ENCODE measurements at regions not wholly inside any gene's neighbourhood (a gene's known extent, or its start where the extent isn't known, plus 50 kb on each side); places are given as distances from the start of the nearest gene placed in this dataset.

GRCh38 chr14:58817846-58818245, 180.1 kb downstream of the DACT1 start:
- H3K4me1 ChIP-seq (ENCODE audit: control insufficient read depth in 2 of 3, insufficient read depth in 2 of 3, low read depth in 1 of 3, low read length in 3 of 3), result no peaks in the 10 kb centered on the region
- no peak for FAIRE-seq
- TF ChIP-seq CTCF (IDR thresholded peaks at IDR 0.05; ENCODE audit: borderline replicate concordance, extremely low read depth, insufficient read depth), result no peak
- H3K4me3 ChIP-seq (ENCODE audit: low read length in 3 of 3), result no peak overlapping the region
- no peaks in the 10 kb centered on the region for H3K9me3 ChIP-seq (ENCODE audit: control insufficient read depth in 2 of 3, insufficient read depth in 1 of 3, low read length in 3 of 3)
- H3K27me3 ChIP-seq (ENCODE audit: control insufficient read depth, insufficient read depth, low read length), result no peaks in the 10 kb centered on the region
- intact Hi-C loops (cut with DNase I), result no loop called here
- no peak for DNase-seq
- no peak overlapping the region for H3K9ac ChIP-seq (ENCODE audit: low read length in 3 of 3)
- no peaks in the 10 kb centered on the region for H3K36me3 ChIP-seq (ENCODE audit: control insufficient read depth in 2 of 3, insufficient read depth in 3 of 3, low read length in 3 of 3)
- no peak overlapping the region for H3K27ac ChIP-seq (ENCODE audit: low read depth in 2 of 2, low read length in 2 of 2)

- H3K27me3 ChIP-seq (ENCODE audit: control insufficient read depth, insufficient read depth, low read length), result no peaks in the 10 kb centered on the region
- no peaks in the 10 kb centered on the region for H3K36me3 ChIP-seq (ENCODE audit: control insufficient read depth in 2 of 3, insufficient read depth in 3 of 3, low read length in 3 of 3)
- no peaks in the 10 kb centered on the region for H3K9me3 ChIP-seq (ENCODE audit: control insufficient read depth in 2 of 3, insufficient read depth in 1 of 3, low read length in 3 of 3)
- FAIRE-seq (no peak), DNase-seq (no peak)
- intact Hi-C loops (cut with DNase I), result no loop called here
- no peak overlapping the region for H3K27ac ChIP-seq (ENCODE audit: low read depth in 2 of 2, low read length in 2 of 2)
- H3K4me1 ChIP-seq (ENCODE audit: control insufficient read depth in 2 of 3, insufficient read depth in 2 of 3, low read depth in 1 of 3, low read length in 3 of 3), result no peaks in the 10 kb centered on the region
- no peak overlapping the region for H3K9ac ChIP-seq (ENCODE audit: low read length in 3 of 3)
- TF ChIP-seq CTCF (IDR thresholded peaks at IDR 0.05; ENCODE audit: borderline replicate concordance, extremely low read depth, insufficient read depth), result no peak
- H3K4me3 ChIP-seq (ENCODE audit: low read length in 3 of 3), result no peak overlapping the region
Measured at GRCh38 chr14:58820032-58820431, 182.3 kb downstream of the DACT1 start.

- no peak overlapping the region for H3K4me3 ChIP-seq (ENCODE audit: low read length in 3 of 3)
- H3K36me3 ChIP-seq (ENCODE audit: control insufficient read depth in 2 of 3, insufficient read depth in 3 of 3, low read length in 3 of 3), result no peaks in the 10 kb centered on the region
- TF ChIP-seq CTCF (IDR thresholded peaks at IDR 0.05; ENCODE audit: borderline replicate concordance, extremely low read depth, insufficient read depth), result no peak
- no peaks in the 10 kb centered on the region for H3K9me3 ChIP-seq (ENCODE audit: control insufficient read depth in 2 of 3, insufficient read depth in 1 of 3, low read length in 3 of 3)
- intact Hi-C loops (cut with DNase I), result no loop called here
- H3K4me1 ChIP-seq (ENCODE audit: control insufficient read depth in 2 of 3, insufficient read depth in 2 of 3, low read depth in 1 of 3, low read length in 3 of 3), result no peaks in the 10 kb centered on the region
- no peak overlapping the region for H3K9ac ChIP-seq (ENCODE audit: low read length in 3 of 3)
- FAIRE-seq (no peak), DNase-seq (no peak)
- no peaks in the 10 kb centered on the region for H3K27me3 ChIP-seq (ENCODE audit: control insufficient read depth, insufficient read depth, low read length)
- H3K27ac ChIP-seq (ENCODE audit: low read depth in 2 of 2, low read length in 2 of 2), result no peak overlapping the region
Measured at GRCh38 chr14:58821421-58821820, 183.7 kb downstream of the DACT1 start.

- Histone ChIP-seq H3K4me1 (ENCODE audit: control insufficient read depth in 2 of 3, insufficient read depth in 2 of 3, low read depth in 1 of 3, low read length in 3 of 3) (no peaks in the 10 kb centered on the region), H3K27ac (ENCODE audit: low read depth in 2 of 2, low read length in 2 of 2) (no peak overlapping the region), H3K36me3 (ENCODE audit: control insufficient read depth in 2 of 3, insufficient read depth in 3 of 3, low read length in 3 of 3) (no peaks in the 10 kb centered on the region), H3K9me3 (ENCODE audit: control insufficient read depth in 2 of 3, insufficient read depth in 1 of 3, low read length in 3 of 3) (no peaks in the 10 kb centered on the region), H3K9ac (ENCODE audit: low read length in 3 of 3) (no peak overlapping the region), H3K4me3 (ENCODE audit: low read length in 3 of 3) (no peak overlapping the region), H3K27me3 (ENCODE audit: control insufficient read depth, insufficient read depth, low read length) (no peaks in the 10 kb centered on the region)
- FAIRE-seq, result no peak
- TF ChIP-seq CTCF (IDR thresholded peaks at IDR 0.05; ENCODE audit: borderline replicate concordance, extremely low read depth, insufficient read depth), result no peak
- intact Hi-C loops (cut with DNase I), result no loop called here
- DNase-seq, result no peak
Measured at GRCh38 chr14:58822856-58823255, 185.1 kb downstream of the DACT1 start.

Data from kidney (tissue), 13 donors.